ENCODE measurements at regions not wholly inside any gene's neighbourhood (a gene's known extent, or its start where the extent isn't known, plus 50 kb on each side); places are given as distances from the start of the nearest gene placed in this dataset.
A peak's percentile ranks its signal among the peaks of the same experiment; 100 is the strongest.

- in situ Hi-C loops (cut with HindIII; ENCODE audit: low pct_unique_long_range_greater_than_20kb, low sequenced_read_pairs), result no loop called here
- DNase-seq (ENCODE audit: low read depth), result peak; percentile 63
These were observed 51.2 kb upstream of the ABCC4 start for GRCh38 chr13:95352486-95352885.

DNA sequence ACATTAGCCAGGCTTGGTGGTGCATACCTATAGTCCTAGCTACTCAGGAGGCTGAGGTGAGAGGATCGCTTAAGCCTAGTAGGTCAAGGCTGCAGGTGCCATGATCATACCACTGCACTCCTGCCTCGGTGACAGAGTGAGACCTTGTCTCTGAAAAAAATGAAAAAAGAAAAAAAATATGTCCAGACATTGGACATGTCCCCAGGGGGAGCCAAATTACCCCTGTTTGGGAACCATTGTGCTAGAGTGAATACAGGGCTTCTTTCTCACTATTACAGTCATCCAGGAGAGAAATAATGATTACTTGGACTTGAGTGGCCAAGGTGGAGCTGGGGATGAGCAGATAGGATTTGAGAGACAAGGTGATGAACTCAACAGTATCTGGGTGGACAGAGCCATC, 52.9 kb upstream of the ABCC4 start:
- in situ Hi-C loops (cut with HindIII; ENCODE audit: low pct_unique_long_range_greater_than_20kb, low sequenced_read_pairs), result no loop called here
- DNase-seq (ENCODE audit: low read depth), result no peak

DNA sequence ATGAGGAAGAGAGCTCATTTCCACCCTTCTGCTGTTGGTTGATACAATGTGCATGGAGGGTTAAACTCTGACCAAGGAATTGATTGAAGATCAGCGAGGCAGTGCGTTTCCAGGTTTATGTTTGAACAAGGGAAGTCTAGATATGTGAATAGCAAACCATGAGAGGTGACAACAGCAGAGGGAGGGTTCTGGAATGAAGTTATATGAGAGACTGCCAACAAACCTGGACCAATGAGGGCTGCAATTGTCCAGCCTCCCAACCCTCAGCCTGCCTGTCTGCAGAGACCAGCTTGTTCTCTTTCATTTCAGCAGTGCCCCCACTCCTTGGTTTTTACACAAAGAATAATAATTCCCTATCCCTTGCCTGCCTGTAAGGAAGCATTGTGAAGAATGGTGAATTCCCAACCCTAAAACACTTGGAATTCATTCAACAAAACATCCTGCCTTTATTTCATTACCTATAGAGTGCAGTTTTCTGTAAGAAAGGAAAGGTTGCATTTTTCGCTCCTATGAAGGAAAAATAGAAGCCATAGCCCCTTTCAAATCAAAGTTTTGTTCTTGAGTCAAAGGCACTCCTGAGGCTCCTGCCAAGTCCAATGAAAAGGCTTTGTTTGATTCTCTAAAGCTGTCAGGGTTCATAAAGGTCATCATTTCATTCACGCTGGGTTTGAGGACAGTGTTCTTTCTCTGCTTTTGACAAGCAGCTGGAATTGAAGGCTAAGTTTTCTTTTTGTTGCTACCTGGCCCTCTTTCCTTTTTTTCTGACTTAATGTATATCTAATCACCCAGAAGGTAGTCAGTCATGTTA, 53.6 kb upstream of the ABCC4 start:
- DNase-seq (ENCODE audit: low read depth), result no peak
- in situ Hi-C loops (cut with HindIII; ENCODE audit: low pct_unique_long_range_greater_than_20kb, low sequenced_read_pairs), result no loop called here

- peak; percentile 29 for DNase-seq (ENCODE audit: low read depth)
- in situ Hi-C loops (cut with HindIII; ENCODE audit: low pct_unique_long_range_greater_than_20kb, low sequenced_read_pairs), result no loop called here
These were observed 54.2 kb upstream of the ABCC4 start for GRCh38 chr13:95355494-95355893.

DNA sequence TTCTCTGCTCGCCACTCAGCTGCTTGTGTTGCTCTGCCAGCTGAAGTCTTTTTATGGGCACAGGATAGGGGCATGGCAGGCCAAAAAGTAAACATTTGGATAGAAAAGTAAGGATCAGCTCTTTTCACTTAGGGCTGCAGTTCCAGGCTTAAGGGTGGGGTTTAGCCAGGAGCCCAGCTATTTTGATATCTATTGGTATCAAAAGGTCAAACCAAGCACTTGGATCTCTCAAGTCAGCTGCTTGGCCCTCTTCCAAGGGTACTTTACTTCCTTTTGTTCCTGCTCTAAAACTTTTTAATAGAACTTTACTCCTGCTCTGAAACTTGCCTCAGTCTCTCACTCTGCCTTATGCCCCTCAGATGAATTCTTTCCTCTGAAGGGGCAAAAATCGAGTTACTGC, 55.7 kb upstream of the ABCC4 start:
- no peak for DNase-seq (ENCODE audit: low read depth)
- in situ Hi-C loops (cut with HindIII; ENCODE audit: low pct_unique_long_range_greater_than_20kb, low sequenced_read_pairs), result no loop called here

GRCh38 chr13:95357875-95358274, 56.6 kb upstream of the ABCC4 start:
- no peak for DNase-seq (ENCODE audit: low read depth)
- in situ Hi-C loops (cut with HindIII; ENCODE audit: low pct_unique_long_range_greater_than_20kb, low sequenced_read_pairs), result no loop called here

GRCh38 chr13:95360052-95360451, 58.8 kb upstream of the ABCC4 start:
- in situ Hi-C loops (cut with HindIII; ENCODE audit: low pct_unique_long_range_greater_than_20kb, low sequenced_read_pairs), result no loop called here
- DNase-seq (ENCODE audit: low read depth), result no peak

- in situ Hi-C loops (cut with HindIII; ENCODE audit: low pct_unique_long_range_greater_than_20kb, low sequenced_read_pairs), result no loop called here
- DNase-seq (ENCODE audit: low read depth), result no peak
These were observed 59.3 kb upstream of the ABCC4 start for GRCh38 chr13:95360464-95361097.

- in situ Hi-C loops (cut with HindIII; ENCODE audit: low pct_unique_long_range_greater_than_20kb, low sequenced_read_pairs), result no loop called here
- no peak for DNase-seq (ENCODE audit: low read depth)
These were observed 60.4 kb upstream of the ABCC4 start for GRCh38 chr13:95361686-95362085.

DNA sequence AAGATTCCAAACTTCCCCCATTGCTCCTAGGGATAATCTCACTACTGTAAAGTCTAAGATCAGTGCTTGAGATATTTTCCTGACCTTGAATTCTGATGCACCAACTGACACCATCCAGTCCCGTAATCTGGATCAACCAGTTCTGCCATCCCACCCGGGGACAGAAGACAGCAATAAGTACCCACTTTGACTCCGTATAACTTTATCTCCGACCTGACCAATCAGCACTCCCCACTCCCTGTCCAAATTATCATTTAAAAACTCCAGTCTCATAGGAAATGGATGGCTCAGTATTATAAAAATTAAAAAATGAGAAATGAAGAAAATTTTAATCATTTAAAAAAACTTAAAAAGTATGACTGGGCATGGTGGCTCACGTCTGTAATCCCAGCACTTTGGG, 61.4 kb upstream of the ABCC4 start:
- in situ Hi-C loops (cut with HindIII; ENCODE audit: low pct_unique_long_range_greater_than_20kb, low sequenced_read_pairs), result no loop called here
- DNase-seq (ENCODE audit: low read depth), result no peak

DNA sequence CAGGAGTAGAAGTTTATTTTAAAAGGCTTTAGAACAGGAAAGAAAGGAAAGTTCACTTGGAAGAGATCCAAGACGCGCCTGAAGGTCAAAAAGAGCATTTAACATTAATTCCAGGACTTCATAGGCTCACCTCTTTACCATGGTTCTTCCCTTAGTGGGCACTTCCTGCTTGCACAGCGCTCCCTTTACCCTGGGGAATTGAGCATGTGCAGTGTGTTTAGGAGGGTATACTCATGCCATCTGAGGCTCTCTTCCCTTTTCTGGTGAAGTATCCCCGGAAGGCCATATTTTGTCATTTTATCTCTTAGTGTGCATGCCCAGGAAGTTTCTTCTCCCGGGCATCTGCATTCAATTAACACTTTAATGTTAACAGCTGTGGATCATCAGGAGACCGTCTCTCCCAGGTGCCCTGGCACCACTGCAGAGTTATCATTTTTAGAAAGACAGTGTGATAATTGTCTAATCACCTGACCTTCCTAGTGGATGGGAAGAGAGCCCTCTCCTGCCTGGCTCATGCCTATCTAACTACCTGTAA, 66.1 kb upstream of the ABCC4 start:
- in situ Hi-C loops (cut with HindIII; ENCODE audit: low pct_unique_long_range_greater_than_20kb, low sequenced_read_pairs), result no loop called here
- DNase-seq (ENCODE audit: low read depth), result no peak

DNA sequence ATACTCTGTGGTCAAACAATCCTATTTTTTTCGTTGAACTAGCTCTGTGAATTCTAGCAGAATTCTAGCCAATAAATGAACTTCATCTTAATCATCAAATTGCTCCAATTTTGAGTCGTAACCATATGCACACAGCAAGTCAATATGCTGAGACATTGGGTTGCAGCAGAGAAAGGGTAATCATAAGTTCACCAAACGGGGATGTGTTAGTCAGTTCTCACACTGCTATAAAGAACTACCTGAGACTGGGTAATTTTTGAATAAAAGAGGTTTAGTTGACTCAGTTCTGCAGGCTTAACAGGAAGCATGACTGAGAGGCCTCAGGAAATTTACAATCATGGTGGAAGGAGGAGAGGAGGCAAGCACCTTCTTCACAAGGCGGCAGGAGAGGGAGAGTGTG, 67.7 kb upstream of the ABCC4 start:
- in situ Hi-C loops (cut with HindIII; ENCODE audit: low pct_unique_long_range_greater_than_20kb, low sequenced_read_pairs), result no loop called here
- no peak for DNase-seq (ENCODE audit: low read depth)

DNA sequence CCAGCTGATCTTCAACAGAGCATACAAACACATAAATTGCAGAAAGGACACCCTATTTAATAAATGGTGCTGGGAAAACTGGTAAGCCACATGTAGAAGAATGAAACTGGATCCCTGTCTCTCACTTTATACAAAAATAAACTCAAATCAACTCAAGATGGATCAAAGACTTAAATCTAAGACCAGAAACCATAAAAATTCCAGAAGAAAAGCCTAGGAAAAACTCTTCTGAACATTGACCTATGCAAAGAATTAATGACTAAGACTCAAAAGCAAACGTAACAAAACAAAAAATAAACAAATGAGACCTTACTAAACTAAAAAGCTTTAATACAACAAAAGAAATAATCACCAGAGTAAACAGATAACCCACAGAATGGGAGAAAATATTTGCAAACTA, 74.5 kb upstream of the ABCC4 start:
- no peak for DNase-seq (ENCODE audit: low read depth)
- in situ Hi-C loops (cut with HindIII; ENCODE audit: low pct_unique_long_range_greater_than_20kb, low sequenced_read_pairs), result no loop called here

DNA sequence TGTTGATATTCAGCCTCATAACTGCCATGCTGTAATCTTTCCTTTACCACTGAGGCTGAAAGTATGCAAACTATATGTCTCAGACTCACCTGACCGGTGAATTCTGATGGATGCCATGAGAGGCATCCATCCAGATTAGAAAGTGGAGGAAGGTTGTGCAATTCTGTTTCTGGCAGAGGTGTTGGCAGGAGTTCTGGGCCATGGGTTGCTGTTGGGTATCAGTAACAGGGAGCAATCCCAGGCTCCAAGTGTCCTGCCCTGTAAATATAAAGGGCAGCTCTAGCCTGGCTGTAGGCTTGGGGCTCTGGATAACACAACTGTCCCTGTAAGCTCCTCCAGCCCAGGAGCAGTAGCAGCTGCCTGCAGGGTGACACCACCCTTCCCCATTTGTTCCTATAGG, 77.4 kb upstream of the ABCC4 start:
- DNase-seq (ENCODE audit: low read depth), result no peak
- in situ Hi-C loops (cut with HindIII; ENCODE audit: low pct_unique_long_range_greater_than_20kb, low sequenced_read_pairs), result no loop called here

- peak; percentile 76 for DNase-seq (ENCODE audit: low read depth)
- in situ Hi-C loops (cut with HindIII; ENCODE audit: low pct_unique_long_range_greater_than_20kb, low sequenced_read_pairs), result no loop called here
These were observed 79.4 kb upstream of the ABCC4 start for GRCh38 chr13:95380468-95381211.

- in situ Hi-C loops (cut with HindIII; ENCODE audit: low pct_unique_long_range_greater_than_20kb, low sequenced_read_pairs), result no loop called here
- no peak for DNase-seq (ENCODE audit: low read depth)
These were observed 79.9 kb upstream of the ABCC4 start for GRCh38 chr13:95381212-95381527.

DNA sequence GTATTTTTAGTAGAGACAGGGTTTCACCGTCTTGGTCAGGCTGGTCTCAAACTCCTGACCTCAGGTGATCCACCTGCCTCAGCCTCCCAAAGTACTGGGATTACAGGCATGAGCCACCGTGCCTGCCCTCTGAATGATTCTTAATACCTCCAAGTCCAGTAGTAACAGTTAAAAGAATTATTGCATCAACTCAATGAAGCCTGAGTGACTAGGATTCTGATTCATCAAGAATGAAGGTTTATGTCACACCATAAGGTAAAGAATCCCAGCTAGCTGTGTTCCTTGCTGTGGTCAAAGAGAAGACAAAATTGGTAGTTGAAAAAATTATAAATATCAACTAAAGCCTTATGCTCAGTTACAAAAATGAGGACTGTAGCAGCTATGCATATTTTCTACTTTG, 81.2 kb upstream of the ABCC4 start:
- in situ Hi-C loops (cut with HindIII; ENCODE audit: low pct_unique_long_range_greater_than_20kb, low sequenced_read_pairs), result no loop called here
- DNase-seq (ENCODE audit: low read depth), result peak; percentile 60

- in situ Hi-C loops (cut with HindIII; ENCODE audit: low pct_unique_long_range_greater_than_20kb, low sequenced_read_pairs), result no loop called here
These were observed 81.7 kb upstream of the ABCC4 start for GRCh38 chr13:95382916-95383315.

DNA sequence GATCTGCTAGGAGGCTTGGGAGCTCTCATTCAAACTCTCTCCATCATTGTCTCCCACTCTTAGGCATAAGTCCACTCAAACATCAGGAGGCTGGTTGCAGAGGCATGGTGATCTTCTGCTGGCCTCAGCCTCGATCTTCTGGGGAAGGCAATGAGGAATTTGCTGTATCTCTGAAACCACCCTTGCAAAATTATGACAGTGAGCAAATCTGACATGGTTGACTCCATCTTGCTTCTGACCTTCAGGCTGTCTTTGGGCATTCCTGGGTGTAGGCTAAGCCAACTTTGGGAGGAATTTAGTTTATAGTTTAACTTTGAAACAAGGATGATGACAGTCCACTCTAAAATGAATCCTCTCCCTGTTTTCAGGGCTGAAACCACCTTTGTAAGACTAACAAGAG, 84.1 kb upstream of the ABCC4 start:
- no peak for DNase-seq (ENCODE audit: low read depth)
- in situ Hi-C loops (cut with HindIII; ENCODE audit: low pct_unique_long_range_greater_than_20kb, low sequenced_read_pairs), result no loop called here

More at GRCh38 chr13:95382916-95383315, 81.7 kb upstream of the ABCC4 start:
- peak; percentile 69 for DNase-seq (ENCODE audit: low read depth)
